ENCODE measurements at regions not wholly inside any gene's neighbourhood (a gene's known extent, or its start where the extent isn't known, plus 50 kb on each side); places are given as distances from the start of the nearest gene placed in this dataset.
"Not testable (repeated sequence)": the region's sequence is repeated elsewhere in the genome, so short reads cannot be mapped to it uniquely, and the experiment has no call there.

- not testable (repeated sequence) for TF ChIP-seq ZFP3 (CRISPR knock-in tag; IDR thresholded peaks at IDR 0.05); PATZ1 (CRISPR knock-in tag; IDR thresholded peaks at IDR 0.05; ENCODE audit: borderline replicate concordance); ZFP30 (CRISPR knock-in tag; IDR thresholded peaks at IDR 0.05); POU6F1 (CRISPR knock-in tag; IDR thresholded peaks at IDR 0.05; ENCODE audit: borderline replicate concordance, low read depth); ARNTL (CRISPR knock-in tag; IDR thresholded peaks at IDR 0.05; ENCODE audit: borderline replicate concordance, low read depth); GLIS3 (CRISPR knock-in tag; IDR thresholded peaks at IDR 0.05); ISL1 (CRISPR knock-in tag; IDR thresholded peaks at IDR 0.05); SNAI2 (CRISPR knock-in tag; IDR thresholded peaks at IDR 0.05); CSRNP3 (CRISPR knock-in tag; IDR thresholded peaks at IDR 0.05); BACH2 (CRISPR knock-in tag; IDR thresholded peaks at IDR 0.05; ENCODE audit: borderline replicate concordance); CSDC2 (CRISPR knock-in tag; IDR thresholded peaks at IDR 0.05); ZNF8 (CRISPR knock-in tag; IDR thresholded peaks at IDR 0.05); RARB (CRISPR knock-in tag; IDR thresholded peaks at IDR 0.05)
These were observed 70.1 kb upstream of the ZSCAN2 start for GRCh38 chr15:84530751-84531150.
